DND-41 (cell line): ENCODE measurements at regions not wholly inside any gene's neighbourhood (a gene's known extent, or its start where the extent isn't known, plus 50 kb on each side); places are given as distances from the start of the nearest gene placed in this dataset.

ENCODE experiments used
- CTCF ChIP-seq: IDR thresholded peaks from 2 replicates; pipeline ENCODE4 v1.5.1; 2012; ENCODE audit warnings: borderline replicate concordance, low read length, moderate library complexity, mild to moderate bottlenecking; ENCODE audit not compliant: poor library complexity, severe bottlenecking; ENCODE audit errors: extremely low read depth
- EZH2 ChIP-seq: IDR thresholded peaks from 3 replicates; pipeline ENCODE4 v1.6.1; 2012; ENCODE audit warnings: borderline replicate concordance, low read depth, mild to moderate bottlenecking, moderate library complexity, low read length, inconsistent platforms; ENCODE audit not compliant: severe bottlenecking

- TF ChIP-seq CTCF: no peak
- no peak for TF ChIP-seq EZH2
Measured at GRCh38 chr13:22316494-22317025, 645.7 kb downstream of the FGF9 start.
